GM21717 (cell line): ENCODE measurements at regions not wholly inside any gene's neighbourhood (a gene's known extent, or its start where the extent isn't known, plus 50 kb on each side); places are given as distances from the start of the nearest gene placed in this dataset.

Source experiments
- ATAC-seq: cut with Tn5 transposase; IDR thresholded peaks from one replicate; pipeline ENCODE4 v1.9.1; 2021; ENCODE audit warnings: mild to moderate bottlenecking, moderate library complexity; ENCODE audit not compliant: unreplicated experiment

GRCh38 chr10:44301781-44302355 is 83.0 kb downstream of the CXCL12 start:
- ATAC-seq: no peak

- peak; percentile 80 for ATAC-seq
Observed at GRCh38 chr10:44300666-44301649, 83.9 kb downstream of the CXCL12 start.

- no peak for ATAC-seq
Observed at GRCh38 chr10:44298713-44299112, 86.2 kb downstream of the CXCL12 start.

GRCh38 chr10:44297963-44298362 is 86.9 kb downstream of the CXCL12 start:
- no peak for ATAC-seq

- ATAC-seq: no peak
Observed at GRCh38 chr10:44295644-44296241, 89.2 kb downstream of the CXCL12 start.

- no peak for ATAC-seq
Observed at GRCh38 chr10:44294726-44295412, 90.0 kb downstream of the CXCL12 start.

- no peak for ATAC-seq
Observed at GRCh38 chr10:44293842-44294241, 91.1 kb downstream of the CXCL12 start.

- peak; percentile 61 for ATAC-seq
Observed at GRCh38 chr10:44293306-44293778, 91.6 kb downstream of the CXCL12 start.

- no peak for ATAC-seq
Observed at GRCh38 chr10:44292390-44293002, 92.4 kb downstream of the CXCL12 start.

GRCh38 chr10:44291091-44291490 is 93.8 kb downstream of the CXCL12 start:
- no peak for ATAC-seq

- no peak for ATAC-seq
Observed at GRCh38 chr10:44289125-44289524, 95.8 kb downstream of the CXCL12 start.

- ATAC-seq: no peak
Observed at GRCh38 chr10:44287408-44287807, 97.5 kb downstream of the CXCL12 start.

- ATAC-seq: no peak
Observed at GRCh38 chr10:44284198-44285084, 100.5 kb downstream of the CXCL12 start.

- ATAC-seq: no peak
Observed at GRCh38 chr10:44282626-44283300, 102.1 kb downstream of the CXCL12 start.

- ATAC-seq: no peak
Observed at GRCh38 chr10:44281662-44282061, 103.2 kb downstream of the CXCL12 start.

GRCh38 chr10:44281089-44281613 is 103.7 kb downstream of the CXCL12 start:
- no peak for ATAC-seq

GRCh38 chr10:44280226-44281014 is 104.5 kb downstream of the CXCL12 start:
- ATAC-seq: no peak
